C4-2B (cell line): ENCODE measurements at regions not wholly inside any gene's neighbourhood (a gene's known extent, or its start where the extent isn't known, plus 50 kb on each side); places are given as distances from the start of the nearest gene placed in this dataset.

Experiments
- H3K27ac ChIP-seq: fragments of 450-650 bp; 2 replicates; pipeline ENCODE4 v1.5.1; 2017
- ZFX ChIP-seq: fragments of 450-650 bp; IDR thresholded peaks from 2 replicates; pipeline ENCODE4 v1.6.1; 2017
- TF ChIP-seq, protein P1 (sequence below): fragments of 450-650 bp; conservative IDR thresholded peaks from 2 replicates; pipeline ENCODE4 v1.5.1; 2017; ENCODE audit warnings: mild to moderate bottlenecking

DNA sequence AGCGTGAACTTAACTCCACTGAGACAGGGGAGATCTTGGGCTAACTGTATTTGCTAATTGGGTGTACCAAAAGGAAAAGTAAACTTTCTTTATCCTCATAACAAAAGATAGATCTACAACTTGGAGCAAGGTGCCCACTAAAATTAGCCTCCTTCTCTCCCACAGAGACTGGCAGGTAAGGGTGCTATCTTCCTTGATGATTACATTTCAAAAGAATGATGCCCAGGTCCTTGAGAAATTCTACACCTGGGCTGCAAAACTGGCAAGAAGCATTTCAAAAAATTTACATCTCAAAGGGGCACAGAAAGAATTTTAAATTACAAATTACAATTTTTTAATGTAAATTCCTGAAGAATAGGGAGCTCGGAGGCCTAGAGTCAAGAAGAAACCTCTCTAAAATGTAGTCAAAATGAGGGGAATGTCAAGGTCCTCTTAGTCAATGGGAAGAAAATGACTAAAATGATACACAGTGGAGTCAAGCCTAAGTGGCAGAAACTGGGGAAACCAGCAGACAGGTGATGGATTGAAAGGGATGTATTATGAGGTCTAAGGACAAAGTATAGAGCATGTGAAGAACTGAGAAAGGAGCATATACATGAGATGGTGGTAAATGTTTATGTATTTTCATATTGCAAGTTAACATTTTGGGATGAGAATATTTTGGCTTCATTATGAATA, 348.3 kb upstream of the TUSC1 start:
- TF ChIP-seq, protein P1, sequence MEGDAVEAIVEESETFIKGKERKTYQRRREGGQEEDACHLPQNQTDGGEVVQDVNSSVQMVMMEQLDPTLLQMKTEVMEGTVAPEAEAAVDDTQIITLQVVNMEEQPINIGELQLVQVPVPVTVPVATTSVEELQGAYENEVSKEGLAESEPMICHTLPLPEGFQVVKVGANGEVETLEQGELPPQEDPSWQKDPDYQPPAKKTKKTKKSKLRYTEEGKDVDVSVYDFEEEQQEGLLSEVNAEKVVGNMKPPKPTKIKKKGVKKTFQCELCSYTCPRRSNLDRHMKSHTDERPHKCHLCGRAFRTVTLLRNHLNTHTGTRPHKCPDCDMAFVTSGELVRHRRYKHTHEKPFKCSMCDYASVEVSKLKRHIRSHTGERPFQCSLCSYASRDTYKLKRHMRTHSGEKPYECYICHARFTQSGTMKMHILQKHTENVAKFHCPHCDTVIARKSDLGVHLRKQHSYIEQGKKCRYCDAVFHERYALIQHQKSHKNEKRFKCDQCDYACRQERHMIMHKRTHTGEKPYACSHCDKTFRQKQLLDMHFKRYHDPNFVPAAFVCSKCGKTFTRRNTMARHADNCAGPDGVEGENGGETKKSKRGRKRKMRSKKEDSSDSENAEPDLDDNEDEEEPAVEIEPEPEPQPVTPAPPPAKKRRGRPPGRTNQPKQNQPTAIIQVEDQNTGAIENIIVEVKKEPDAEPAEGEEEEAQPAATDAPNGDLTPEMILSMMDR: no peak
- H3K27ac ChIP-seq: no peak overlapping the region

DNA sequence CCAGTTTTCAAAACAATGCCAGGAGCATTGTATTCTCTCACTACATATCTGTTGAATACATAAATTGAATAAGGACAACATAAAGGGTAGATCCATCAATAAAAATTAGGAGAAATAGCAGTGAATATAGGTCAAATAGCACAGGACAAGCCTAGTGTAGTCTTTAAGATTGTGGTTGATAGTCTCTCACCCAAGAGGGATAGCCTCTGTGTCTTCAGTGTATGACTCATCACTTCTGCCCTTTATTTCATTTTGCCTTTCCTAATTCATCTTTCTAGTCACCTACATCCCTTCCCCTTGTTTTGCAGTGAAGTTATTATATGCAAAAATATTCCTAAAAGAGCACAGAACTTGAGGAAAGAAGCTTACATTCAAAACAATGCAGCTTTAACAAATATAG, 335.0 kb upstream of the TUSC1 start:
- TF ChIP-seq, protein P1: no peak
- no peak for TF ChIP-seq ZFX
- H3K27ac ChIP-seq: no peak overlapping the region

DNA sequence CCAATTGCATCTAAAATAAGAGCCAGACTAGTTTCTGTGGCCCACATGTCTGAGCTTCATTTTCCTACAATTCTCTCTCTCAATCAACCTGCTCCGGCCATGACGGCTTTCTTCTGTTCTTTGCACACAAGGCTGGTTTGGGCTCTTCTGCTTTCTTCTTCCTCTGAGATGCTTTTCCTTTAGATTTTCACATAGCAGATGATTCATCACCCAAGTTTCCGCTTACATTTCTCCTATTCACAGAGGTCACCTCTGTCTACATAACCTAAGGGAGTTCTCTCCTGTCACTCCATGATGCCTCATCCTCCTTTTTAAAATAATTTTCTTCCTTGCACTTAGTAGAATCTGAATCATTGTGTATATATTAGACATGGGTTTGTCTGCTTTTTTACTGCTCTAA, 334.6 kb upstream of the TUSC1 start:
- no peak overlapping the region for H3K27ac ChIP-seq
- TF ChIP-seq, protein P1: no peak
- TF ChIP-seq ZFX: no peak

- TF ChIP-seq, protein P1: no peak
- TF ChIP-seq ZFX: no peak
- no peak overlapping the region for H3K27ac ChIP-seq
Observed at GRCh38 chr9:25994605-25995004, 316.4 kb upstream of the TUSC1 start.

GRCh38 chr9:25990376-25990775, 312.1 kb upstream of the TUSC1 start:
- no peak for TF ChIP-seq ZFX
- TF ChIP-seq, protein P1: no peak
- H3K27ac ChIP-seq: no peak overlapping the region

GRCh38 chr9:25975667-25976066, 297.4 kb upstream of the TUSC1 start:
- no peak for TF ChIP-seq ZFX
- TF ChIP-seq, protein P1: no peak
- no peak overlapping the region for H3K27ac ChIP-seq

- H3K27ac ChIP-seq: no peak overlapping the region; the same call in 1 of the 2 replicates
- TF ChIP-seq, protein P1: peak; percentile 83
- no peak for TF ChIP-seq ZFX
Observed at GRCh38 chr9:25964239-25964638, 286.0 kb upstream of the TUSC1 start.
